ENCODE measurements at regions not wholly inside any gene's neighbourhood (a gene's known extent, or its start where the extent isn't known, plus 50 kb on each side); places are given as distances from the start of the nearest gene placed in this dataset.

- dilution Hi-C loops (cut with MboI; ENCODE audit: extremely low pct_ligation_motif_present, low sequenced_read_pairs) = no loop called here
- DNase-seq (ENCODE audit: low read depth, low spot score) (no peak), FAIRE-seq (no peak)
- no peaks in the 10 kb centered on the region for H3K36me3 ChIP-seq (ENCODE audit: control insufficient read depth in 2 of 2, extremely low read depth in 1 of 2, insufficient read depth in 2 of 2, low read length in 2 of 2)
- no peaks in the 10 kb centered on the region for H4K20me1 ChIP-seq (ENCODE audit: control insufficient read depth, extremely low read depth, insufficient read depth, low read length)
- no peak overlapping the region for H2AFZ ChIP-seq (ENCODE audit: control insufficient read depth, low read length)
- no peak overlapping the region for H3K4me3 ChIP-seq (ENCODE audit: control insufficient read depth in 2 of 3, extremely low read depth in 1 of 3, insufficient read depth in 2 of 3, low read depth in 1 of 3, low read length in 3 of 3)
- no peaks in the 10 kb centered on the region for H3K79me2 ChIP-seq (ENCODE audit: control insufficient read depth, insufficient read depth, low read length)
- TF ChIP-seq EZH2 (IDR thresholded peaks at IDR 0.05; ENCODE audit: low read length) (no peak), CTCF (optimal IDR thresholded peaks at IDR 0.05 in 1 of 3, IDR thresholded peaks at IDR 0.05 in 1 of 3, conservative IDR thresholded peaks at IDR 0.05 in 1 of 3; ENCODE audit: extremely low read depth in 1 of 3, insufficient read depth in 2 of 3, low read length in 3 of 3) (no peak)
- H3K27ac ChIP-seq (ENCODE audit: control insufficient read depth, insufficient read depth, low read length) = no peak overlapping the region
- no peak overlapping the region for H3K9ac ChIP-seq (ENCODE audit: control insufficient read depth, extremely low read depth, insufficient read depth, low read length)
- H3K4me1 ChIP-seq (ENCODE audit: control insufficient read depth, extremely low read depth, insufficient read depth, low read length) = no peaks in the 10 kb centered on the region
- no peaks in the 10 kb centered on the region for H3K9me1 ChIP-seq (ENCODE audit: control insufficient read depth, extremely low read depth, insufficient read depth, low read length)
- H3K9me3 ChIP-seq (ENCODE audit: control insufficient read depth, low read depth, low read length) = no peaks in the 10 kb centered on the region
- H3K27me3 ChIP-seq (ENCODE audit: control insufficient read depth, extremely low read depth, insufficient read depth, low read length) = no peaks in the 10 kb centered on the region
- H3K4me2 ChIP-seq (ENCODE audit: control insufficient read depth, extremely low read depth, insufficient read depth, low read depth, low read length) = no peak overlapping the region
Measured at GRCh38 chr9:103816146-103816545, 278.0 kb upstream of the SMC2 start.

- Histone ChIP-seq H3K9ac (ENCODE audit: control insufficient read depth, extremely low read depth, insufficient read depth, low read length) (no peak overlapping the region), H3K36me3 (ENCODE audit: control insufficient read depth in 2 of 2, extremely low read depth in 1 of 2, insufficient read depth in 2 of 2, low read length in 2 of 2) (no peaks in the 10 kb centered on the region), H3K27ac (ENCODE audit: control insufficient read depth, insufficient read depth, low read length) (no peak overlapping the region), H2AFZ (ENCODE audit: control insufficient read depth, low read length) (no peak overlapping the region), H3K4me3 (ENCODE audit: control insufficient read depth in 2 of 3, extremely low read depth in 1 of 3, insufficient read depth in 2 of 3, low read depth in 1 of 3, low read length in 3 of 3) (no peak overlapping the region), H3K4me1 (ENCODE audit: control insufficient read depth, extremely low read depth, insufficient read depth, low read length) (no peaks in the 10 kb centered on the region), H3K79me2 (ENCODE audit: control insufficient read depth, insufficient read depth, low read length) (no peaks in the 10 kb centered on the region), H4K20me1 (ENCODE audit: control insufficient read depth, extremely low read depth, insufficient read depth, low read length) (no peaks in the 10 kb centered on the region), H3K9me3 (ENCODE audit: control insufficient read depth, low read depth, low read length) (no peaks in the 10 kb centered on the region), H3K9me1 (ENCODE audit: control insufficient read depth, extremely low read depth, insufficient read depth, low read length) (no peaks in the 10 kb centered on the region), H3K4me2 (ENCODE audit: control insufficient read depth, extremely low read depth, insufficient read depth, low read depth, low read length) (no peak overlapping the region), H3K27me3 (ENCODE audit: control insufficient read depth, extremely low read depth, insufficient read depth, low read length) (no peaks in the 10 kb centered on the region)
- dilution Hi-C loops (cut with MboI; ENCODE audit: extremely low pct_ligation_motif_present, low sequenced_read_pairs) = no loop called here
- FAIRE-seq (no peak), DNase-seq (ENCODE audit: low read depth, low spot score) (no peak)
- TF ChIP-seq EZH2 (IDR thresholded peaks at IDR 0.05; ENCODE audit: low read length) = no peak
- no peak for TF ChIP-seq CTCF (optimal IDR thresholded peaks at IDR 0.05 in 1 of 3, IDR thresholded peaks at IDR 0.05 in 1 of 3, conservative IDR thresholded peaks at IDR 0.05 in 1 of 3; ENCODE audit: extremely low read depth in 1 of 3, insufficient read depth in 2 of 3, low read length in 3 of 3)
Measured at GRCh38 chr9:103819936-103820335, 274.2 kb upstream of the SMC2 start.

Measured in keratinocyte (primary cell).